ENCODE measurements at regions not wholly inside any gene's neighbourhood (a gene's known extent, or its start where the extent isn't known, plus 50 kb on each side); places are given as distances from the start of the nearest gene placed in this dataset.

- TF ChIP-seq REST (IDR thresholded peaks at IDR 0.05; ENCODE audit: borderline replicate concordance) (no peak), REST (CRISPR knock-in tag; IDR thresholded peaks at IDR 0.05; ENCODE audit: low read depth) (no peak), POLR2AphosphoS5 (IDR thresholded peaks at IDR 0.05; ENCODE audit: control insufficient read depth, insufficient read depth, low read depth, low read length) (no peak), TEAD1 (CRISPR knock-in tag; IDR thresholded peaks at IDR 0.05) (no peak), ZBTB26 (CRISPR knock-in tag; IDR thresholded peaks at IDR 0.05) (no peak)
These were observed 284.4 kb downstream of the PIK3R1 start (continued) for GRCh38 chr5:68499987-68500386.

Measured in K562 (cell line).